Ectodermal cell (in vitro differentiated cells): ENCODE measurements at regions not wholly inside any gene's neighbourhood (a gene's known extent, or its start where the extent isn't known, plus 50 kb on each side); places are given as distances from the start of the nearest gene placed in this dataset.

ENCODE experiments used
- H3K27ac ChIP-seq: 2 replicates; pipeline ENCODE4 v1.7.0; 2013; ENCODE audit warnings: mild to moderate bottlenecking, low read depth, low read length; ENCODE audit not compliant: insufficient read depth, poor library complexity, severe bottlenecking
- H3K27me3 ChIP-seq: 2 replicates; pipeline ENCODE4 v1.7.0; 2013; ENCODE audit warnings: mild to moderate bottlenecking, low read length; ENCODE audit not compliant: insufficient read depth, control insufficient read depth, poor library complexity, severe bottlenecking
- H3K36me3 ChIP-seq: one replicate; pipeline ENCODE4 v1.7.0; 2013; ENCODE audit warnings: low read length; ENCODE audit not compliant: control insufficient read depth, insufficient read depth
- H3K4me1 ChIP-seq: one replicate; pipeline ENCODE4 v1.7.0; 2013; ENCODE audit warnings: low read length; ENCODE audit not compliant: control insufficient read depth, insufficient read depth
- H3K4me3 ChIP-seq: 2 replicates; pipeline ENCODE4 v1.7.0; 2013; ENCODE audit warnings: low read depth, low read length, control low read depth; ENCODE audit not compliant: insufficient read depth
- H3K9me3 ChIP-seq: 2 replicates; pipeline ENCODE4 v1.7.0; 2013; ENCODE audit warnings: mild to moderate bottlenecking, low read length, moderate library complexity; ENCODE audit not compliant: control insufficient read depth
- WGBS, 2 experiments: methylation state at CpG; one replicate each; pipeline ENCODE4 v1.1.7; 2013; ENCODE audit warnings: missing lambda C conversion rate in 2 of 2; 5-methylcytosine and 5-hydroxymethylcytosine counted together

DNA sequence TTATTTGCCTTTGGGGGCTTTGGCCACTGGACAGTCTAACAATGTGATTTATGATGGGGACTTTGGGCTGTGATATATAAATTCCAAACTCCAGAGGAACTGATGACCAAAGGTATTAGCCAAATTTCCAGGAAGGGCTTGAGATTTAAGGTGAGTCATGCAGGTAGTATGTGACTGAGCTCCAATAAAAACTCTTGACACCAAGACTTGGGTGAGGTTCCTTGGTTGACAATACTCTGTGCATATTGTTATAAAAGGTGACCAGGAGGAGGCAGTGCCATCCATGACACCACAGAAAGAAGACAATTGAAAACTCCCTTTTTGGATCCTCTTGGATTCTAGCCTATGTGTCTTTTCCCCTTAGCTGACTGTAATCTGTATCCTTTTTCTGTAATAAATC, 392.7 kb upstream of the LRRC7 start:
- Histone ChIP-seq H3K4me3 (no peak overlapping the region), H3K9me3 (no peaks in the 10 kb centered on the region), H3K27ac (no peak overlapping the region), H3K36me3 (no peaks in the 10 kb centered on the region), H3K27me3 (no peaks in the 10 kb centered on the region), H3K4me1 (no peaks in the 10 kb centered on the region)

- Histone ChIP-seq H3K36me3 (no peaks in the 10 kb centered on the region), H3K9me3 (no peaks in the 10 kb centered on the region), H3K4me3 (no peak overlapping the region), H3K4me1 (no peaks in the 10 kb centered on the region), H3K27ac (no peak overlapping the region), H3K27me3 (no peaks in the 10 kb centered on the region)
Observed at GRCh38 chr1:69180358-69180757, 387.4 kb upstream of the LRRC7 start.

GRCh38 chr1:69185378-69185777, 382.3 kb upstream of the LRRC7 start:
- Histone ChIP-seq H3K36me3 (no peaks in the 10 kb centered on the region), H3K27ac (no peak overlapping the region), H3K4me3 (no peak overlapping the region), H3K27me3 (no peaks in the 10 kb centered on the region), H3K4me1 (no peaks in the 10 kb centered on the region), H3K9me3 (no peaks in the 10 kb centered on the region)

GRCh38 chr1:69191335-69191734, 376.4 kb upstream of the LRRC7 start:
- H3K27me3 ChIP-seq, result no peaks in the 10 kb centered on the region
- no peaks in the 10 kb centered on the region for H3K4me1 ChIP-seq
- no peak overlapping the region for H3K4me3 ChIP-seq
- no peaks in the 10 kb centered on the region for H3K9me3 ChIP-seq
- H3K36me3 ChIP-seq, result no peaks in the 10 kb centered on the region
- no peak overlapping the region for H3K27ac ChIP-seq

GRCh38 chr1:69195136-69195535, 372.6 kb upstream of the LRRC7 start:
- WGBS, 2 experiments, result 100% methylated on average over 1 of the region's 2 CpGs; no CpG with 5 or more reads in 1 of the 2 experiments
- H3K36me3 ChIP-seq, result no peaks in the 10 kb centered on the region
- no peaks in the 10 kb centered on the region for H3K27me3 ChIP-seq
- no peak overlapping the region for H3K4me3 ChIP-seq
- no peak overlapping the region for H3K27ac ChIP-seq
- no peaks in the 10 kb centered on the region for H3K4me1 ChIP-seq
- H3K9me3 ChIP-seq, result no peaks in the 10 kb centered on the region

DNA sequence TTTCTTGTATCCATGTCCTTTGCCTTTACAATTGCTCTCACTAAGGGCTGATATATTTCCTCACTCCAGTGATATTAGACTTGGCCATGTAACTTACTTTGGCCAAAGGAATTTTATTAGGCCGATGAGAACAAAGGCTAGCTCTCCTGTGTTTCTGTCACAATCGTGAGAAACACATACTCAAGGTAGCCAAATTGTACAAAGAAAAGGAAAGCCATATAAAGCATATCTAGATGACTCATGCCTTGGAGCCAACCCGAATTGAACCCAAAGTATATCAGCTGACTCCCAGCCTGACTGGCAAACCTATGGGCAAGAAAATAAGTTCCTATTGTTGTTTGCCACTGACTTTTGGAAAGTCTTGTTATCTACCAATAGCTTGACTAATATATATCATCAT, 371.7 kb upstream of the LRRC7 start:
- Histone ChIP-seq H3K27ac (no peak overlapping the region), H3K4me3 (no peak overlapping the region), H3K27me3 (no peaks in the 10 kb centered on the region), H3K9me3 (no peaks in the 10 kb centered on the region), H3K4me1 (no peaks in the 10 kb centered on the region), H3K36me3 (no peaks in the 10 kb centered on the region)
- 94 to 95% methylated on average over 3 of the region's 3 CpGs for WGBS, 2 experiments

DNA sequence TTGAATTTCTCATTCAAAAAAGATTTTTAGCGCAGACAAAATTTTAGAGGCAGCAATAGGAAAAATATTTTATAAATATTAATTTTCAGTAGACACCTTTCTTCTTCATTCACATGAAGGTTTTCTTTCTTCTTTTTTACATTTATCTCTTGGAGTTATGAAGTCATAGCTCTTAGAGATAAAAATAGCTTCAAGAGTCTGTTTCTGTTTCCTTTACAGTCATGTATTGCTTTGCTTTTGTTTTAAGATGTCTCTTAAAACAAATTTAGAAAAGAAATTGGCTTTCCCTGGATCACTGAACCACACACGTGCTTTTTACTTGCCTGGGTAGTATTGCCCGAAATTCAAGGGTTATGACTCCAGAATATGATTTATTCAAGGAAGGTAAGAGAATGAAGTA, 369.9 kb upstream of the LRRC7 start:
- WGBS, 2 experiments, result 95 to 97% methylated on average over 2 of the region's 3 CpGs
- Histone ChIP-seq H3K4me1 (no peaks in the 10 kb centered on the region), H3K4me3 (no peak overlapping the region), H3K27me3 (no peaks in the 10 kb centered on the region), H3K36me3 (no peaks in the 10 kb centered on the region), H3K9me3 (no peaks in the 10 kb centered on the region), H3K27ac (no peak overlapping the region)

GRCh38 chr1:69201716-69202115, 366.0 kb upstream of the LRRC7 start:
- Histone ChIP-seq H3K27ac (no peak overlapping the region), H3K27me3 (no peaks in the 10 kb centered on the region), H3K9me3 (no peaks in the 10 kb centered on the region), H3K4me3 (no peak overlapping the region), H3K4me1 (no peaks in the 10 kb centered on the region), H3K36me3 (no peaks in the 10 kb centered on the region)
- 89 to 94% methylated on average over 2 to 3 of the region's 3 CpGs for WGBS, 2 experiments

DNA sequence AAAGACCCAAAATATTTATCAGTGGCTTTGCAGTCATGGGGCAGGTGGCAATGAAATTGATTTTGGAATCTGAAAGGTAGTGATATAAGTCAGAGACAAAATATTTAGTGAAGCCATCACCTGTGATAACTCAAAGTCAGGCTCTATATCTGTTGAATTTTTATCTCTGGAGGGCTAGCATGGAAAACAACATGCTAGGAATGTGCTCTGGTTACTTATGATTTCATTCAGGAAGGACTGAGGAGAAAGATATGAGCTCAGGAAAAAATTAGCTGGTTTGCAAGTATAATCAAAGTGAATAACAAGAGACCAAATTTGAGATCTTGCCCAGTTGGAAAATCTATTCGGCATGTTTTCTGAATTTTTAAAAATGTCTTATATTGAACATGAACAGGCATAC, 364.6 kb upstream of the LRRC7 start:
- no peaks in the 10 kb centered on the region for H3K9me3 ChIP-seq
- H3K27ac ChIP-seq, result no peak overlapping the region
- H3K27me3 ChIP-seq, result no peaks in the 10 kb centered on the region
- H3K4me1 ChIP-seq, result no peaks in the 10 kb centered on the region
- H3K4me3 ChIP-seq, result no peak overlapping the region
- WGBS, 2 experiments, result 85 to 90% methylated on average over 1 of the region's 1 CpG
- H3K36me3 ChIP-seq, result no peaks in the 10 kb centered on the region

DNA sequence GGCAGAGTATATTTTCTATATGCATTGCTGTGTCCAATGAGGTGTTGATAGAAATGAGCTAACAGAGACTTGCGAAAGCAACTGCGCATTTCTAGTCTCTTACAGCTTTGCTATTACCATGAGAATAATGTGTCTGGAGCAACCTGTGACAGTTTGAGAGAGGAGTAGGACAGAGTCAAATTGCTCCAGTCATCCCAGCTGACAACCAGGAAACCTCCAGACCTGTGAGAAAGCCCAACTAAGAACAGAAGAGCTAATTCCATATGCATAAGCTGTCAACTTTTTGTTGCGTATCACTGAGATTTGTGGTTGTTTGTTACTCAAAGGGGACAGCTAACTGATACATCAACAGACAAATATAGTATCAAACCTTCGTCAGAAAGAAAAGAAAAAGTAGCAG, 354.1 kb upstream of the LRRC7 start:
- Histone ChIP-seq H3K4me3 (no peak overlapping the region), H3K27ac (no peak overlapping the region), H3K36me3 (no peaks in the 10 kb centered on the region), H3K9me3 (no peaks in the 10 kb centered on the region), H3K27me3 (no peaks in the 10 kb centered on the region), H3K4me1 (no peaks in the 10 kb centered on the region)
- 95 to 97% methylated on average over 2 to 3 of the region's 4 CpGs for WGBS, 2 experiments

- H3K36me3 ChIP-seq, result no peaks in the 10 kb centered on the region
- H3K27me3 ChIP-seq, result no peaks in the 10 kb centered on the region
- 85 to 95% methylated on average over 3 of the region's 3 CpGs for WGBS, 2 experiments
- no peaks in the 10 kb centered on the region for H3K4me1 ChIP-seq
- no peaks in the 10 kb centered on the region for H3K9me3 ChIP-seq
- no peak overlapping the region for H3K27ac ChIP-seq
- no peak overlapping the region for H3K4me3 ChIP-seq
Observed at GRCh38 chr1:69215883-69216282, 351.8 kb upstream of the LRRC7 start.
